ENCODE measurements at regions not wholly inside any gene's neighbourhood (a gene's known extent, or its start where the extent isn't known, plus 50 kb on each side); places are given as distances from the start of the nearest gene placed in this dataset.

GRCh38 chr18:38663270-38663669 is 1097.7 kb upstream of the CELF4 start:
- no peak for TF ChIP-seq POLR2A (IDR thresholded peaks at IDR 0.05)
- no peak for TF ChIP-seq CTCF (IDR thresholded peaks at IDR 0.05)
